Femur (tissue), 1 donor: ENCODE measurements at regions not wholly inside any gene's neighbourhood (a gene's known extent, or its start where the extent isn't known, plus 50 kb on each side); places are given as distances from the start of the nearest gene placed in this dataset.

ENCODE experiments used
- DNase-seq: peaks from one replicate; pipeline ENCODE4 v3.0.0-alpha.2; 2017

DNA sequence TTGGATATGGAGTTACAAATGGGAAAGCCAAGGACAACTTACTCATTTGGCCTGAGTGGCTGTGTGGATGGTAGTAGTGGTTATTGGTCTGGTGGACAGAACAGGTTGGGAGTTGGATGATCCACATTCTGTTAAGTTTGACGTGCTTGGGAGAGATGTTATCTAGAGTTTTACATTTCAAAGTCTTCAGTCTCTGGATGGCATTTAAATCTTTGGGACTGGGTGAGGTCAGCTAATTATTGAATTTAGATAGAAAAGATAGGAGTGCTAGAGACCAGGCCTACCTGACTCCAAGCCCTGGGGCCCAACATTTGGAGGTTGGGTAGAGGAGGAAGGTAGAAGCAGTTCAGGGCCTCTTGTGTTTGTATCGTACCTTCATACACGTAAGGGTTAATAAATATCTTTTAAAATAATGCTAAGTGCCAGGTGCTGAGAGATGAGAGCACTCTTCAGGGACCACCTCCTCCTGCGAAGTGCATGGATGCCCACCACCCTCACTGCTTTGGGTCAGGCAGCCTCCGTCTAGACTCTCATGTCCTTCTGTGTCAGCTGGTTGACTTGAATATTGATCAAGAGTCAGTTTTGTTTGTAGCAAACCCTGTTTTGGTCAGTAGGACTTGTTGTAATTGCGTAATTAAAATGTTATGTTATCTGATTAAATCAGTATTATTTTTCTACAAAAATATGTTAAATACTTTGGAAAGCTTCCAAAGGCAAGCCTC is 460.4 kb upstream of the RGS6 start:
- DNase-seq = no peak

DNA sequence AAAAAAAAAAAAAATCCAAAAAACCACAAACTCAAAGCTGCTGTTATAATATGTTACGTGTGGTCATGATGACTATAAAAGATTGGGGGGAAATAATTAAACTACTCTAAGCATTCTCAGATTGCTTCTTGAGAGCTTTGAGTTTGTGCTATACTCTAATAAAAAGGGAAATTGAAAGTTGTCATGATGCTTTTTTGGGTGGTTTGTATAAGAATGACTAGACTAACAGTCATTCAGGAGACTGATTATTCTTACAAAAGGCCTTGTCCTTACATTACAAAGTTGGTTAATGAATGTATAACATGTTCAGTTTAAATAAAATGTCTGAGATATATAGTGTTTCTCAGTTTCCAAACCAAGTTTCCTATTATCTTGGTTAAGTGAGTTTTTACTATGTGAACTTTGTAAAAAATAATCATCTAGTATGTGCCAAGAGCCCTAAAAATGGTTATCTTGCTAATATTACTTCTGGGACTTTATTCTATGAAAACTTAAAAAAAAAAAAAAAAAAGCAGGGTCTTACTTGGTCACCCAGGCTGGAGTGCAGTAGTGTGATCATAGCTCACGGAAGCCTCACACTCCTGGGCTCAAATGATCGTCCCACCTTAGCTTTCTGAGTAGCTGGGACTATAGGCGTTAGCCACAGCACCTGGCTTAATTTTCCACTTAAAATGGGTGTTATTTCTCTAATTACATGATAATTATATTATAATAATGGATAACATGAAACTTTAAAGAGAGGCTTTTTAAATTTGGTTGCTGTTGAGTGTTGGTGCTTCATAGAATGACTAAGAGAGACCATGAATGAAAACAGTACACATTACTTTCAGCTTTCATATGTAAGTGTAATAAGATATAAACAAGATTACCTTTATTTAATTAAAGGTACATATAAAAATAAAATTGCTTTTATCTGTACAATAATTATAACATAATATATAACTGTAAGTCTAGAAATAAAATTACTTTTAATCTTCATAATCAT is 459.6 kb upstream of the RGS6 start:
- no peak for DNase-seq

DNA sequence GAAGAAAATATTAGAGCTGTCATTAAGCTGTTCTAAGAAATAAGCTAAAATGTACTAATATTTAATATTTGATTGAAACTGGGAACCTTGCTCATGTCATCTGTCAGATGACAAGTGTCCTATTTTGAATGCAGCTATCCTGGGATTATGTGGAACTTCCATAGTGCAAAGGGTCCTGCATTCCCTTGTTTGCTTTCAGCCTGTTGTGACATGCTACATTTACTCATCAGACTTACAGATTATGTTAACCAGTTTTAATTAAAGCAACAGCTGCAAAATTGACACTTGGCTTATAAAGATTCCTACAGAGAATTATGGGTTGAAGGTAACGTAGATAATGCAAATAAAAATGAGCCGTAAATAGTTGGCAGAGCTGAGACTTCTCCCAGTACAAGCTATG is 458.4 kb upstream of the RGS6 start:
- no peak for DNase-seq

DNA sequence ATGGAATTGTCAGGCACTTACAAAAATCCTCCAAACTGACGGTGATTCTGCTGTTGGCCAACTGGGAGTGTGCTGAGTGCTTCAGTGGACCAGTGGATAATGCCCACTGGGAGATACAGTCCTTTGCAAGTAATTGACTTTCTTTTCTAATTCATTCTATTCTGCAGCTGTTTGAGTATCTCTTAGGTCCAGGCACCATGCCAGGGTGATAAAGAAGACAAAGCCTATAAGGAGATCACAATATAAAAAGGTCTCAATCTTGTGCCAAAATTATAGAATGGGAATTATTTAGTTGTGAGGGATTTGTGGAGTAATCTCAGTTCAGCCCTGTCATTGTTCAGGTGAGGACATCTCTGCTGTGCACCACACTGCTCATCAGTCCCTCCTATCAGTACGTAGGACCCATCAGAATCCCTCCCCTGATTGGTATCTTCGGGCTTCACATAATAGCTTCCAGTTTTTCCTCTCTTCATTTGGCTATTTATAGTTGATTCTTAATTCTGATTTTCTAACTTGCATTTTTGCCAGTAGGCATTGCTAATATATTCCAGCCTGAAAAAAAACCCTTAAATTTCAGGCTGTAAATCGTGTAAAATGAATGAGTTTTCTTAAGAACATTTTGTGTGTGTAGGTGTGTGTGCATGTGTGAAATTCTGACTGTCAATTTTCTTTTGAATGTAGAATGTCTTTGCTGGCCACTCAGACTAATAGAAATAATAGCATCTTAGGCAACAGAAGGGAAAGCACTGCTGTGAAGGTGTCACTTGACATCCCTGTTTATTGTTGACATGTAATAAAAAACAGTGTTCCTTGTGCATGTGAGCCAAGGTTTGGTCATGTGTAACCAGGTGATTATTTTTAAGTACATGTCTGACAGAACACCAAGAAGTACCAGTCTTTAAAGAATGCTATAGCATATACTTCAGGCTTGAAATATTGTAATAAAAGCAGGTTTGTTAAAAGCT is 457.6 kb upstream of the RGS6 start:
- no peak for DNase-seq

DNA sequence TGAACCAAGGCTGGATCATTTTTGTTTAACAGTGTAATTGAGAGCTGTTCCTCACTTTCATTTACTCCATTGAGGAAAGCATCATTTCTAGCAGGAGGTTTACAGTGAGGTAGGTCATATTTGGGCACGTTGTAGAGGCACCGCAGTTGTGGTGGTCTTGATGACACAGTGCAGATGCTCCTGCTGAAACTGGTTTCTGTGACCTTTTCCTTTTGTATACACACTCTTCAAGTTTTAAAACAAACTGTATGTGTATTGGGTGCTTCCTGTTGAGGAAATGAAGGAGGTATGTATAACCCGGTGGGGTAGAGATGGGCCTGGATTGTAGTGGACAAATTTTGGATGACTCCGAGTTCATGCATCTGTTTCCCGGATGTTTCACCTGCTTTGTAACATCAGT is 456.3 kb upstream of the RGS6 start:
- no peak for DNase-seq

DNA sequence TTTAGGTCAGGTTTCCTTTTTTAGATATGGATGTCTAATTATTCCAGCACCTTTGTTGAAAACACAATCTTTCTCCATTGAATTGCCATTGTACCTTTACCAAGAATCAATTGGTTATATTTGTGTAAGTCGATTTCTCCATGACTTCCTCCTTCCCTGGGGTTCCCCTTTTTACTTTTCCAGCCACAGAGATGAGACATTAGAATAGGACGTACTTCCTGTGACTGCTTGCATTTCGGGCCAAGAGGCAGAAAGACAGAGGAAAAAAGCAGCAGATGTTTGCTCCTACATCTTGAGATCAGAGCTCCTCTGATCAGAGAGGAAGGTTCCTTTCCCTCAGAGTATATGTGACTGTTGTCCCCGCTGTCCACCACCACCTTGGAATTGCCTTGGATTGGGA is 453.7 kb upstream of the RGS6 start:
- DNase-seq = no peak

DNA sequence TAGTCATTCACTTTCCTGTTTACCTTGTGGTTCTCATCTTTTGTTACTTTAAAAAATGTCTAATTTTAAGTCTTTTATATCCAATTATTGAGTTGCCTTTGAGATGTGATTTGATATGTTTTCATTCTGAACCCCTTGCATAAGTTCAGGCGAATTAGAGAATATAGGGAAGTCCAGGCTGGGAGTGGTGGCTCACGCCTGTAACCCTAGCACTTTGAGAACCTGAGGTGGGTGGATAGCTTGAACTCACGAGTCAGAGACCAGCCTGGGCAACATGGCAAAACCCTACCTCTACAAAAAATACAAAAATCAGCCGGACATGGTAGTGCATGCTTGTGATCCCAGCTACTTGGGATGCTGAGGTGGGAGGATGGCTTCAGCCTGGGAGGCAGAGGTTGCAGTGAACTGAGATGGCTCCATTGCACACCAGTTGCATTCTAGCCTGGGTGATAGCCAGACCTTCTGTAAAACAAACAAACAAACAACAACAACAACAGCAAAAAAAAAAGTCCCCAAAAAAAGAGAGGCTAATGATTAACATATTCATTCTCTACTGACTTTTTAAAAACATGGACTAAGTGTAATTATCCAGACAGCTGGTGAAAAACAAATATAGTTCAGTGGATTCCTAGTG is 451.1 kb upstream of the RGS6 start:
- DNase-seq = no peak

DNA sequence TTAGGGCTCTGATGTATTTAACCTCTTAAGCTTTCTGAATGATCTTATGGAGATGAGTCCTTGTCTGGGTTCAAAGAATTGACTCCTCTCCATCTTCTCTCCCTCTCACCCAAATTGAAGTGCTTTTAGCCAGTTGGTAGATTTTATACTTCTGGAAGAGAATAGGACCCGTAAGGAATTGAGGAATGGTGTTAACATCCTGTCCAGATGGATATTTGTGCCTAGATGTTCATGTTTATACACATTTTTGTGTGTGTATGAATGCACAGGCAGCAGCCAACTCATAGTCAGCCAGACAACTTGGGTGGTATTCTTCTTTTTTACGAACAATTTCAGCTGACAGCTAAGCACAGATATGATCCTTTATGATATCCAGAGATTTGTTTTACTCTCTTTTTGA is 449.6 kb upstream of the RGS6 start:
- no peak for DNase-seq

DNA sequence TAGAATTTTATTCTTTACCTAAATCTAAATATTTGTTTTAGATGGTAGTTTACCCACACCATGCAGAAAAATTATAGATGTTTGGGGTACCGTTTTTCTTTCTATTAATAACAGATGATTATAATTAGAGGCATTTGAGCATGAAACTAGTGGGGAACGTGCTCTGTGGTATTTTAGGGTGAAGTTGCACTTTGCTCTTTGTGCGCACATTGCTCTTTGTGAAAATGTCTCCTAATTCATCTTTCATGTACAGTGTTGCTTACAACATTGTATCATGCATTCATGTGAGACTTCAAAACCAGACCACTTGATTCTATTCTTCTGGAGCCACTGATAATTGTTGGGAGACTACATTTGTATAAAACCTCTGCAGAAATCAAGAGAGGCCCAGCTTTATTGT is 449.1 kb upstream of the RGS6 start:
- no peak for DNase-seq

DNA sequence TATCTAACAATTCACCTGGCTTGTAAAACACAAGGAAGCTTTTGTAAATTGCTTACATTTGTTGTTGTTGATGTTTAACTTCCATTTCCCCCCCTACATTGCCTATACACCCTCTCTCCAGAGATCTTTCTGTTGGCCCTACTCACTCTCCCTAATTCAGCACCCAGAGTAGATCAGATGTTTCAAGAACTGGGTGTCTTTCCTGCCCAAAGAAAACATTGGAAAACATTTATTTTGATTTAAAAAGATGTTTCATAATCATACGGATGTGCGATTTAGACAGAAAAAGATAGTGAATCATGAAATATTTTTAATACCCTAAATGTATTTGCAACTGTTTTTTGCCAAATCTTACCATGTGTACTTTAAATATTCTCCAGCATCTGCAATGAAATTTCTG is 446.4 kb upstream of the RGS6 start:
- DNase-seq = no peak

DNA sequence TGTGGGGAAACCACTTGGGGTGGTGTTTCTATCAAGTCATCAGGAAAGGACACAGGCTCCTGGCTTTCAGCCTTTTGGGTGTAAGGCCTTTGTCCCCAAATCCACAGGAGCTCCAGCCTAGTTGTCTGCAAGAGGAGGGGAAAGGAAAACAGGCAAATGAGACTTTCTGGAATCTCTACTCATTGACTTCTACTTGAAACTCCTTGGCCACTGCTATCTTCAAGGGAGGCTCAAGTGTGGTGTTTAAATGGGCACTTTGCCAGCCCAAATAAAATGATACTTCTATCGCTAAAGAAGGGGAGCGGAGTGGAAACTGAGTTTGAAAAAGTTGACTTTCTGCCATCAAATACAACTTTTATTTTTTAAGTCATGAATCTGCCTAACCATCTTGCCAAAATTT is 445.9 kb upstream of the RGS6 start:
- no peak for DNase-seq

DNA sequence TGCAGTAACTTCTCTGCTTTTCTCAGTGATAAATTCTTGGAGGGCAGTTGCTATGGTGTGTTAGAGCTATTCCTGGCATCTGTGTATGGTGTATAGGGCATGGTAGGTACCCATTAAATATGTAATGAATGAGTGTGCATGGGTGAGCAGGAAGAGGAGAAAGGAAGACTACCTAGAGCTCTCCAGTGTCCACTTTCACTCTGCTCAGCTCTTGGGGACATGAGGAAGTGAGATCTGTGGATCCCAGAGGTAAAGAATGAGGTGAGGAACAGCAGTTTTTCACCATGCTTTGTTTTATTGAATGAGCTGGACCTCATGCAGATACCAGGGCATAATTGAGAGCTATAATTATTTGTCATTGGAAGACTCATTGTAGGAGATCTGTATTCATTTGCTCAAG is 444.8 kb upstream of the RGS6 start:
- DNase-seq = no peak

DNA sequence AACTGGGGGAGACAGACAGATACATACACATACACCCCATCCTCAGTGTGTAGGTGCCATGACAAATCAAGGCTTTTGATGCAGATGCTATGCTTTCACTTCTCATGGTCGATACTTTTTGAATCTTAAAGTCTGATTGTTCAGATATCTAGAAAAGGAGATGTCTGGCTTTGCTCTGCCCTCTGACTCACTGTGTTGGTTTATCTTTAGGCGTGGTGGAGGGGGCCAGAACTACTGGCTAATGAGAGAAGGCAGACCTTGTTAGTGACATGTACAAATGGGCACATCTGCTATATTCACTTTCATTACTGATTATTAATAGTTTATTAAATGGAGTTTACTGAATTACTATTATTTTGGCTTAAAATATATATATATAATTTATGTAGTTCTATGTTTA is 444.3 kb upstream of the RGS6 start:
- no peak for DNase-seq

DNA sequence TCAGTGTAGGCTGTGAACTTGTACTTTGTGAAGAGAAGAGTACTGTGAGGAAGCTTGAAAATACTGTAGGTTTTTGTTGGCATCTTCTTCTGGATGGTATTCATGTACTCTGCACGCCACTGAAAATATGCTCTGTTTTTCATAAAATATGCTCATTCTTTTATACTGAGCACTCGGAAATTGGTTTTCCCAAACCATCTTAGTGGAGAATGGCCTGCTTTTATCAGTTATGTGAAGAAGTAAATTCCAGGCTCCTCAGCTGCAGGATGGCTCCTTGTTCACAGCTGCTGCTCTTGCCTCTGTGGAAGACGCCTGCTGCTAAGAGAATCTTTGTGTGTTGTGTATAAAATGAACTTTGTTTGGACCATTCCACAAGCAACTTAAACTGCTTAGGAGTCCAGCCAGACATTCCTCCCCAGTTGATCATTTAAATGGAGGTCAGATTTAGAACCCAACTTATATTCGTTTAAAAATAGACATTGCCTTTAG is 443.5 kb upstream of the RGS6 start:
- DNase-seq = peak; percentile 48

DNA sequence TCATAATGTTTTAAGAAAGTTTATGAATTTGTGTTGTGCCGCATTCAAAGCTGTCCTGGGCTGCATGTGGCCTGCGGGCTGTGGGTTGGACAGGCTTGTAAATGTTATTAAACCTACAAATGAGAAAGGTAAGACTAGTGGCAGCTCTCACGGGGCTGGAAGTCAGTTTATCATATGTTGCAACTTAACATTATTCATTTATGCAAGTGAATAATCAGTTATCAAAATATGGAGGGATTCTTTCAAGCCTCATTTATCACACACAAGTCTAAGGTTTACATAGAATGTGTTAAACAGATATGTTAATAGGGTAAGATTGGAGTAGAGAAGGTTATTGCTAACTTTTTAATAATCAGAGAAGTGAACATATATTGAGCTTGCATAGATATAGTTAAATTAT is 442.5 kb upstream of the RGS6 start:
- no peak for DNase-seq

DNA sequence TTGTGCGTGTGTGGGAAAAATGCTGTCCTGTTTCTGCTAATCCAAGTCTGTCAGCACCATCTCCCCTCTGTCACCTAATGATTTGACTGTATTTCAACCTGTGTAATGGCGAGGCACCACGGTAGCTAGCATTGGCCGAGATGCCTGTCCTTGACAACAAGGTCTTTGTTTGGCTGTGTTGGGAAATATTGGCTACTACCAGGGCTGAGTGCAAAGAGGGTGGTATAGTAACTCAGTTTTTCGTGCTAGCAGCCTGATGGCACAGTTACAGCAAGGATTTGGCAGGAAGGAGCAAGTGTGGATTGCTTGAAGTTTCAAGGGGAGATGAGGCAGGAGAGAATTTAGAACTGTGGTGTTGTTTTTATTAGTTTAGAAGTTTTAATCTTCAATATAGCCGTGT is 440.3 kb upstream of the RGS6 start:
- peak; percentile 61 for DNase-seq

DNA sequence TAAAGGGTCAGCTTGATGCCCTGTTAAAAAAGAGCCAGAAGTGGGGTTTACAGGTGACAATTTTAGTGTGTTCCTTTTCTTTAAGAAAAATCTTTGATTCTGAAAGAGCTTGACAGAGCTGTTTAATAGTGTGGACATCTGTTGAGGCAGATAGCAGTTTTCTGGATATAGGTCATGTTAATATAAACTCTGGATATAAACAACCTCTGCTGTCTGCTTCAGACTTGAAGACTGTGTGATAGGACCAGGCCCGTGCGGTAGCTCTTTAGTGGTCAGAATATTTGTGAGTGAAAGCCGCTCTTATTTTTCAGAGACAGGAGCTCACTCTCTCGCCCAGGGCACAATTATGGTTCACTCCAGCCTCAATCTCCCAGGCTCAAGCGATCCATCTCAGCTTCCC is 439.9 kb upstream of the RGS6 start:
- DNase-seq = no peak

DNA sequence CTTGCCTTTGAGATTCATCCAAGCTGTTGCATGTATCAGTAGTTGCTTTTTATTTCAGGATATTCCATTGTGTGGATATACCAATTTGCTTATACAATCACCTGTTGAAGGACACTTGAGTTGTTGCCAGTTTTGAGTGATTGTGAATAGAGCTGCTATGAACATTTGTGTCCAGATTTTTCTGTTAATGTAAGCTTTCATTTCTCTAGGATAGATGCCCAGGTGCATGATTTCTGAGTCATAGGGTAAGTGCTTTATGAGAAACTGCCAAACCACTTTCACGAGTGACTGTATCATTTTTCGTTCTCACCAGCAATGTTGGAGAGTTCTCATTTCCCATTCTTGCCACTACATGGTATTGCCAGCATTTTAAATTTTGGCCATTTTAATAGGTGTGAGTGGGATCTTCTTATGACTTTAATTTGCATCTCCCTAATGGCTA is 434.6 kb upstream of the RGS6 start:
- DNase-seq = no peak

DNA sequence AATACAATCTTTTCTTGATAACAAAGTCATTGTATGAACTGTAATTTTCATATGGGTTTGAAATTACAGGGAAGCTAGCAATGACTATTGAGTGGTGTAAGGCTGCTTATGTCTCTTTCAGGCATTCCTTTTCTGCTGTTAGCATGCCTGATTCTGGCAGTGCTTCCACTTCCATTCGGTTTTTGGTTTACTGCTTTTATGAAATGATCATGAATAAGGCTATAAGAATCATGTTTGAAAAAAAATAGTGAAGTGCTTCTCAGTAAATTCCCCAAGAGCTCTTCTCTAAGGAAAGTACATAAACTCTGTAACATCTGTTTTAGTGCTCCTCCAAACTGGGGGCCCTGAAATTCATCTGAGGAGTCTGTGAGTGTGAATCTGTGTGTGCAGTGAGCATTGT is 434.0 kb upstream of the RGS6 start:
- peak; percentile 61 for DNase-seq

DNA sequence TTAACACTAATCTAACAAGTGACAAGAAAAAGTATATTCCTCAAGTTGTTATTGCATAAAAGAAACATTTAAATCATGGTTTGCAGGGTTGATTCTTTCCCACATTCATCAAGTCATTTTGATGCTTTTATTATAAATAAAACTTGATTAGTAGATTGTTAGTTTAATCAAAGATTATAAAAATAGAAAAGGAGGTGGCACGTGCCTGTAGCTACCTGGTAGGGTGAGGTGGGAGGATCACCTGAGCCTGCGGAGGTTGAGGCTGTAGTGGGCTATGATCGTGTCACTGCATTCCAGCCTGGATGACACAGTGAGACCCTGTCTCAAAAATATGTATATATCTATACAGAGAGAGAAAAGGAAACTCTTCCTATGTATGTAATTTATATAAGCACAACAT is 433.2 kb upstream of the RGS6 start:
- DNase-seq = no peak

DNA sequence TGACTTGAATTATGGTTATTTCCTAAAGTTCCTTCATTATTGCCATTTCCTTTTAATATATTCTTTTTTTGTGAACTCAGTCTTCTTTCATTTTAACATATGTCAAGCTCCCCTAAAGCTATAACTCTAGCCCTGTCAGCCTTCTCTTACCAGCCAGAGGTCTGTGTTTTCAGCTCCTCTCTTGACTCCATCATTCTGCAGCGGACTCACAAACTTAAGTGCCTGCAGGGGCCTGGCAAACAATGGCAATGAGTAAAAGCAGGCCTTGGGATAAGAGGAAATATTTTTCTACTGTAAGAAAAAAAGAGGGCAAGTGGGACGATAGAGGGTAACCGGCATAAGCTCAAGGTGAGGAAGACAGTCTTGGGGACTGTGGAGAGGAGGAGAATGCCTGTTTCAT is 424.5 kb upstream of the RGS6 start:
- no peak for DNase-seq

DNA sequence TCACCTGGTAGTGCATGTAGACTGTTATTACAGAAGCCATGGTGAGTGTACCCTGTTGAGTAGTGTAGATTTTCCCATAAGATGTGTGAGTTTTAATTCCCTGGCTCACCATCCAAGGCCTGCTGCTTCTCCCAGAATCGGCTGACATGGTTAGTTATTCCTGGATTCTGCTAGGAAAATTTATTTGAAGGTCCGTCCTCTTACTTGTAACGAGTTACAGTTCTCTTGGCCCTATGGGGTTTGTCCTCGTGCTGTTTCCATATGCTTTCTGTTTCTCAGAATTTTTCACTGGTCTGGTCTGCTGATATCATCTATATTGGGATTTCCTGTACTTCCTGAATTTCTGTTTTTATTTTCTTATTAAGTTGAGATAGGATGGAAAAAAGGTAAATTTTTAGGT is 423.3 kb upstream of the RGS6 start:
- peak; percentile 32 for DNase-seq
